ENCODE measurements at regions not wholly inside any gene's neighbourhood (a gene's known extent, or its start where the extent isn't known, plus 50 kb on each side); places are given as distances from the start of the nearest gene placed in this dataset.
"Not testable (repeated sequence)": the region's sequence is repeated elsewhere in the genome, so short reads cannot be mapped to it uniquely, and the experiment has no call there.

- DNase-seq (ENCODE audit: low read depth in 2 of 2): no peak
Measured at GRCh38 chrX:103428525-103428924, 52.2 kb downstream of the BEX3 start.

DNA sequence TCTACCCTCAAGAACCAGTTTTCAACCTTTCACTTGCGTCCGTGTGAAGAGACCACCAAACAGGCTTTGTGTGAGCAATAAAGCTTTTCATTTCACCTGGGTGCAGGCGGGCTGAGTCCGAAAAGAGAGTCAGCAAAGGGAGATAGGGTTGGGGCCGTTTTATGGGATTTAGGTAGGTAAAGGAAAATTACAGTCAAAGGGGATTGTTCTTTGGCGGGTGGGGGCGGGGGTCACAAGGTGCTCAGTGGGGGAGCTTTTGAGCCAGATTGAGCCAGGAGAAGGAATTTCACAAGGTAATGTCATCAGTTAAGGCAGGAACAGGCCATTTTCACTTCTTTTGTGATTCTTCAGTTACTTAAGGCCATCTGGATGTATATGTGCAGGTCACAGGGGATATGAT lies 52.7 kb downstream of the BEX3 start:
- not testable (repeated sequence) for DNase-seq (ENCODE audit: low read depth in 2 of 2)

- DNase-seq (ENCODE audit: low read depth in 2 of 2): no peak
Measured at GRCh38 chrX:103431316-103431715, 55.0 kb downstream of the BEX3 start.

DNA sequence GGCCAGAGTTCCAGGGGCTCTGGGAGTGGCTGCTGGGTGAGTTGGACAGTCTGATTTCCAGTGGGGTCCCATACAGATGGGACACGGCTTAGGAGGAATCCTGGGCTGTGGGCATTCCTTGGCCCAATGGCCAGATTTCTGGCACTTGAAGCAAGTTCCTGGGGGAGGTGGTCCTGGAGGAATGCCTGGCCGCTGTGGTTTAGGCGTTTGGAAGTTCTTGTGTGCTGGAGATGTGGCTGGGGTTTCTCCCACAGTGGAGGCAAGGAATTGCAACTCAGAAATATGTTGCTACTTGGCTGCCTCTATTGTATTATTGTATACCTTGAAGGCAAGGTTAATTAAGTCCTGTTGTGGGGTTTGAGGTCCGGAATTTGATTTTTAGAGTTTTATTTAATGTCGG lies 56.5 kb downstream of the BEX3 start:
- DNase-seq (ENCODE audit: low read depth in 2 of 2): not testable (repeated sequence)

- no peak for DNase-seq (ENCODE audit: low read depth in 2 of 2)
Measured at GRCh38 chrX:103437147-103437873, 61.0 kb downstream of the BEX3 start.

DNA sequence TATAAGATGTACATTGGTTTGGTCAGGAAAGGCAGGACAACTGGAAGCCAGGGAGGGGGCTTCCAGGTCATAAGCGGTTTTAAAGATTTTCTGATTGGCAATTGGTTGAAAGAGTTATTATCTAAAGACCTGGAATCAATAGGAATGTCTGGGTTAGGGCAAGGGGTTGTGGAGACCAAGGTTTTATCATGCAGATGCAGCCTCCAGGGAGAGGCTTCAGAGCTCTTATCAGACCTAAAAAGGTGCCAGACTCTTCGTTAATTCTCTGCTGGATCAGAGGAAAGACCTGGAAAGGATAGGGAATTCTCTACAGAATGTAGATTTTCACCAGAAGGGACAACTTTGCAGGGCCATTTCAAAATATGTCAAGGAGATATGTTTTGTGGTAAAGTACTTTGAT lies 62.8 kb downstream of the BEX3 start:
- DNase-seq (ENCODE audit: low read depth in 2 of 2): no peak

DNA sequence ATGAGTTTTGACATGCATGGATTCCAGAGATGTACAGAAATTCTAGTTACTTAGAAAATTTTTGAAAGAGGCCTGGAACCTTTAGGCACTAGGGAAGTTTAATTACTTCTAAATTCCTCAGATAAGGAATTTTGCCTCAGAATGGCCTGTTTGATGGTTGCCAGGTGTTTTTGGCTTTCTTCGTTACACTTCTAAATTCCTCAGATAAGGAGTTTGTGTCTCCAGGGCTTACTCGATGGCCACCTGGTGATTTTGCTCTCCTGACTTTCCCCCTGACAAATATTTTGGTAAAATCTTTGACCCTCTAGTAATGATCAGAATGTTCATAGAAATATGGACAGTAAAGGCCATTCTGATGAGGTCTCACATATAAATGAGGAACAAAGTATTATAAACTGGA lies 64.3 kb downstream of the BEX3 start:
- DNase-seq (ENCODE audit: low read depth in 2 of 2): no peak

GRCh38 chrX:103441878-103442535 lies 65.7 kb downstream of the BEX3 start:
- DNase-seq (ENCODE audit: low read depth in 2 of 2): no peak

DNA sequence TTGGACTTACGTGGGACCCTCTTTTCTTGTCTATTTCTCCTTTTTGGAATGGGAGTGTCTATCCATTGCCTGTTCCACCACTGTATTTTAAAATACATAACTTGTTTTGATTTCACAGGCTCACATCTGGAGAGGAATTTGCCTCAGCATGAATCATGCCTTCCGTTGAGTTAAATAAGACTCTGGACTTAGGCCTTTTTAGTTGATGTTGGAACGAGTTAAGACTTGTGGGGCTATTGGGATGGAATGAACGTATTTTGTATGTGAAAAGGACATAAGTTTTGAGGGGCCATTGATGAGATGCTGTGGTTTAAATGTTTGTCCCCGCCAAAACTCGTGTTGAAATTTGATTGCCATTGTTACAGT lies 66.2 kb downstream of the BEX3 start:
- peak in 1 of 2 donors; percentile 64 for DNase-seq (ENCODE audit: low read depth in 2 of 2)

DNA sequence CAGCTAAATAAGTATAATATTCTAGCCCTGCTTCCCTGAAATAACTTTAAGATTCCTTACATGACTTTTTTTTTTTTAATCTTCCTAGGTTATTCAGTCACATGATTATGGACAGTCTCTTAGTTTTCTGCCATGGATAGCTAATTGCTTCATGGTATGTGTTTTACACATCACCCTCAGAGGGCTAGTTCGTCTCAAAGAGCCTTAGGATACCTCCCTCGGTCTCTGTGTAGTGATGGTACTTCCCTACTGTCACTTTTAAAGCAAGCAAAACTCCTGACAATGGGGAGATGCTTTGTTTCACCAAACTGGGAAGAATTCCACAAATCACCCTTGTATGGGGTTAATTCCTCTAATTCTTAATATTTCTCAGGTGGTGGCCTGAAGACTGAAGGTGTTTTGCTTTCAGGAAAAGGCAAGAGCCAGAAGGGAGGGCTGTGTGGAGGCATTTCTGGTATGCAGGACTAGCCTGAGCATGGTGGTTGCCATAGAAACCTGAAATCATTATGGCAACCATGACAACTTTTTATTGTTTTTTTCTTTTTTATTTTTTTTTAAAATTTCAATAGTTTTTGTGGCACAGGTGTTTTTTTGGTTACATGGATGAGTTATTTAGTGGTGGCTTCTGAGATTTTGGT lies 70.4 kb downstream of the BEX3 start:
- DNase-seq (ENCODE audit: low read depth in 2 of 2): peak in 1 of 2 donors; percentile 42

All from dermis microvascular lymphatic vessel endothelial cell (primary cell).